ENCODE measurements at regions not wholly inside any gene's neighbourhood (a gene's known extent, or its start where the extent isn't known, plus 50 kb on each side); places are given as distances from the start of the nearest gene placed in this dataset.

DNA sequence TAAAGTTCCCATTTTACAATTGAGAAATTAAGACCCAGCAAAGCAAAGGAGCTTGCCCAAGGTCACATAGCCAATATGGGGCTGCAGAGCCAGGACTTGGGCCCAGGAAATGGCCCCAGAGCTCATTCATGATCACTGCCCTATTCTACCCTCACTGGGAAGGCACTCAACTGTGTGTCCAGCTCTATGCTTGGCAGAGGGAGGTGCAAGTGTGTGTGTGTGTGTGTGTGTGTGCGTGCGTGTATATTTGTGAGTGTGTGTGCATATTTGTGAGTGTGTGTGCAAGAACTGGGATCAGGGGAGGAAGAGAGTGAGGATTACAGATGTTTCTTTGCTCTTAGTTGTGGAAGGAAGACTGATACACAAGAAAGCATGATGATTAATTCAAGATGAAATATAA, 151.2 kb upstream of the CRY1 start:
- FAIRE-seq, result no peak
- DNase-seq, result no peak
- no peaks in the 10 kb centered on the region for H3K27me3 ChIP-seq
- TF ChIP-seq, protein P1, sequence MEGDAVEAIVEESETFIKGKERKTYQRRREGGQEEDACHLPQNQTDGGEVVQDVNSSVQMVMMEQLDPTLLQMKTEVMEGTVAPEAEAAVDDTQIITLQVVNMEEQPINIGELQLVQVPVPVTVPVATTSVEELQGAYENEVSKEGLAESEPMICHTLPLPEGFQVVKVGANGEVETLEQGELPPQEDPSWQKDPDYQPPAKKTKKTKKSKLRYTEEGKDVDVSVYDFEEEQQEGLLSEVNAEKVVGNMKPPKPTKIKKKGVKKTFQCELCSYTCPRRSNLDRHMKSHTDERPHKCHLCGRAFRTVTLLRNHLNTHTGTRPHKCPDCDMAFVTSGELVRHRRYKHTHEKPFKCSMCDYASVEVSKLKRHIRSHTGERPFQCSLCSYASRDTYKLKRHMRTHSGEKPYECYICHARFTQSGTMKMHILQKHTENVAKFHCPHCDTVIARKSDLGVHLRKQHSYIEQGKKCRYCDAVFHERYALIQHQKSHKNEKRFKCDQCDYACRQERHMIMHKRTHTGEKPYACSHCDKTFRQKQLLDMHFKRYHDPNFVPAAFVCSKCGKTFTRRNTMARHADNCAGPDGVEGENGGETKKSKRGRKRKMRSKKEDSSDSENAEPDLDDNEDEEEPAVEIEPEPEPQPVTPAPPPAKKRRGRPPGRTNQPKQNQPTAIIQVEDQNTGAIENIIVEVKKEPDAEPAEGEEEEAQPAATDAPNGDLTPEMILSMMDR (IDR thresholded peaks at IDR 0.05), result no peak
- H3K36me3 ChIP-seq, result no peaks in the 10 kb centered on the region
- H3K9me3 ChIP-seq, result no peaks in the 10 kb centered on the region
- H3K4me1 ChIP-seq, result no peaks in the 10 kb centered on the region
- 86 to 93% methylated on average over 2 of the region's 2 CpGs for WGBS, 2 donors
- ATAC-seq, result no peak
- intact Hi-C loops (cut with DNase I), result no loop called here
- H3K27ac ChIP-seq, result no peak overlapping the region
- no peak overlapping the region for H3K4me3 ChIP-seq

DNA sequence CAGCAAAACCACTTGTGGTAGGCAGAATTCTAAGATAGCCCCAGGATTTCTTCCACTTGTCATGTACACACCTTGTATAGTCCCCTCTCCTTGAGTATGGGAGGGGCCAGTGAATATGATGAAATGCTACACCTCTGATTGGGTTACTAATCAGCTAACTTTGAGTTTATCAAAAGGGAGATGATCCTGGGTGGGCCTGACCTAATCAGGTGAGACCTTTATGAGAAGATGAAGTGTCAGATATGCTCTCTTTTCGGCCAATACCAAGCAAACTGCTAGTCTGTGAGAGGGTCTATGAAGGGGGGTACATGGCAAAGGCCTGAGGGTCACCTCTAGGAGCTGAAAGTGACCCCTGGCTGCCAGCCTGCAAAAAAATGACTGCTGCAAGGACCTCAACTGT, 154.3 kb upstream of the CRY1 start:
- intact Hi-C loops (cut with DNase I), result no loop called here
- H3K27me3 ChIP-seq, result no peaks in the 10 kb centered on the region
- no peak for ATAC-seq
- H3K36me3 ChIP-seq, result no peaks in the 10 kb centered on the region
- FAIRE-seq, result no peak
- H3K4me3 ChIP-seq, result no peak overlapping the region
- H3K9me3 ChIP-seq, result no peaks in the 10 kb centered on the region
- 34 to 59% methylated on average over 1 of the region's 1 CpG for WGBS, 2 donors
- no peaks in the 10 kb centered on the region for H3K4me1 ChIP-seq
- TF ChIP-seq, protein P1 (IDR thresholded peaks at IDR 0.05), result no peak
- H3K27ac ChIP-seq, result no peak overlapping the region
- no peak for DNase-seq

DNA sequence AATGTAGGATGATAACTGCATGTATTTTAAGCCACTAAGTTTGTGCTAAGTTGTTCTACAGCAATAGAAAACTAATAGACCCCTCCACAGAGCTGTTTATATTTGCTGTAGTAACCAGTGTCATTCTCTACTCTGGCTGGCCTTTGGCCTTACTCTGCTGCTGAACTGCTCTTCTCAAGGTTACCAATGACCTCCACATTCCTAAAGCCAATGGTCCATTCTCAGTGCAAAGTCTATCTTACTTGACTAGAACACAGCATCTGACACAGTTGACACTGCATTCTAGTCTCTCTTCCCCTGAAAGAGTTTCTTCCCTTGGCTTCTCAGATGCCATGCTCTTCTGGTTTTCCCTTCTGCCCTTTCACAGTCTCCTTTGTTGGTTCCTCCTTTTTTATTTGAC, 154.8 kb upstream of the CRY1 start:
- Histone ChIP-seq H3K9me3 (no peaks in the 10 kb centered on the region), H3K27ac (no peak overlapping the region)

DNA sequence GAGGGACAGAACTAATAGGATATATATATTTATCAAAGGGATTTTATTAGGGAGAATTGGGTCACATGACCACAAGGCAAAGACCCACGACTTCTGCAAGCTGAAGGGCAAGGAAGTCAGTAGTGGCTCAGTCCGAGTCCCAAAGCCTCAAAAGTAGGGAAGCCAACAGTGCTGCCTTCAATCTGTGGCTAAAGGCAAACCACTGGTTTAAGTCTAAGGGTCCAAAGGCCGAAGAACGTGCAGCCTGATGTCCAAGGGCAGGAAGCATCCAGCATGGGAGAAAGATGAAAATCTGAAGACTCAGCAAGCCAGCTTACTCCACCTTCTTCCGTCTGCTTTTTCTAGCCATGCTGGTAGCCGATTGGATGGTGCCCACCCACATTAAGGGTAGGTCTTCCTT, 157.9 kb upstream of the CRY1 start:
- no peak overlapping the region for H3K27ac ChIP-seq
- no peaks in the 10 kb centered on the region for H3K4me1 ChIP-seq
- TF ChIP-seq, protein P1 (IDR thresholded peaks at IDR 0.05), result no peak
- intact Hi-C loops (cut with DNase I), result no loop called here
- no peaks in the 10 kb centered on the region for H3K27me3 ChIP-seq
- H3K36me3 ChIP-seq, result no peaks in the 10 kb centered on the region
- no peaks in the 10 kb centered on the region for H3K9me3 ChIP-seq
- H3K4me3 ChIP-seq, result no peak overlapping the region
- FAIRE-seq (no peak), ATAC-seq (no peak), DNase-seq (no peak)
- WGBS, 2 donors, result 52 to 76% methylated on average over 6 of the region's 6 CpGs

More for the DNA sequence above, 154.8 kb upstream of the CRY1 start:
- no peak for DNase-seq
- Histone ChIP-seq H3K4me3 (no peak overlapping the region), H3K36me3 (no peaks in the 10 kb centered on the region), H3K4me1 (no peaks in the 10 kb centered on the region), H3K27me3 (no peaks in the 10 kb centered on the region)
- ATAC-seq, result no peak
- TF ChIP-seq, protein P1 (IDR thresholded peaks at IDR 0.05), result no peak
- intact Hi-C loops (cut with DNase I), result no loop called here
- FAIRE-seq, result no peak

DNA sequence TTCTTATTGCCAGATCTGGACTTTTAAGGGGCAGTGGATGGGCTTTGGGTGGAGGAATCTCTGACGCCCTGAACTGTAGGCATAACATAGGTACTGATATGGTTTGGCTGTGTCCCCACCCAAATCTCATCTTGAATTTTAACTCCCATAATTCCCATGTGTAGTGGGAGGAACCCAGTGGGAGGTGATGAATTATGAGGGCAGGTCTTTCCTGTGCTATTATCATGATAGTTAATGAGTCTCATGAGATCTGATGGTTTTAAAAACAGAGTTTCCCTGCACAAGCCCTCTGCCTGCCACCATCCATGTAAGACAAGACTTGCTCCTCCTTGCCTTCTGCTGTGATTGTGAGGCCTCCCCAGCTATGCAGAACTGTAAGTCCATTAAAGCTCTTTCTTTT, 160.0 kb upstream of the CRY1 start:
- intact Hi-C loops (cut with DNase I), result no loop called here
- no peak overlapping the region for H3K27ac ChIP-seq
- no peak for DNase-seq
- TF ChIP-seq, protein P1 (IDR thresholded peaks at IDR 0.05), result no peak
- no peak overlapping the region for H3K4me3 ChIP-seq
- 71 to 81% methylated on average over 1 of the region's 1 CpG for WGBS, 2 donors
- no peak for ATAC-seq
- H3K36me3 ChIP-seq, result no peaks in the 10 kb centered on the region
- H3K9me3 ChIP-seq, result no peaks in the 10 kb centered on the region
- no peaks in the 10 kb centered on the region for H3K4me1 ChIP-seq
- H3K27me3 ChIP-seq, result no peaks in the 10 kb centered on the region
- FAIRE-seq, result no peak
